Superior temporal gyrus (tissue), 1 donor: ENCODE measurements at regions not wholly inside any gene's neighbourhood (a gene's known extent, or its start where the extent isn't known, plus 50 kb on each side); places are given as distances from the start of the nearest gene placed in this dataset.

Experiments
- DNase-seq: peaks from one replicate; pipeline ENCODE4 v3.0.0-alpha.2; 2016; ENCODE audit errors: extremely low spot score

DNA sequence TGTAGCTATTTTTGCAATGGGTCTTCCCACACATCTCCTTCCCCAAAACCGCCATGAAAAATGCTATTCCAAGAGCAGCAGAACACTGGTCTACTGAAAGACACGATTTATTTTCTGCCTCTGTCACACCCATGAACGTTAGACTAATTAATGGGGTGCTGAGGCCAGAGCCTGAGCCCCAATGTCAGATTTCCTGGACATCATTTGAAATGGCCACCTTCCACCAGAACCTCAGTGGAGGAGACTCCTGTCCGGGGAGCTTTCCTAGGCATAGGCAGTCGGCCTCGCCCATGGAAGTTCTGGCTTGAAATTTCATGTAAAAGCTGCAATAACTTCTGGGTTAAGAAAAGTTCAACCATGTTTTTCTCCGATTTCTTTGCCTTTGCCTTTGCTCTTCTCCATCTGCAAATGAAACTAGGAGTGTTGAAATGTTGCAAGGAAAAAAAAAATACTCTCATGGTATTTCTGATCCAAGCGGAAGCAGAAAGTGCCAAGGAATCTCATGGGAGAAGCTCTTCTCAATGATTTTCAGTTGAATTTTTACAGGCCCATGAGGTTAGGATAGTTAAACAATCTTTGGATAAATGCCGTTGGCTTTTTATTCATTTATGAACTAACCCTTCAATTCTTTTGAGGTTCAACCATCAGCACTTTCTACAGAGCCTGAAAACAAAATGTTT, 570.8 kb upstream of the MGMT start:
- no peak for DNase-seq

DNA sequence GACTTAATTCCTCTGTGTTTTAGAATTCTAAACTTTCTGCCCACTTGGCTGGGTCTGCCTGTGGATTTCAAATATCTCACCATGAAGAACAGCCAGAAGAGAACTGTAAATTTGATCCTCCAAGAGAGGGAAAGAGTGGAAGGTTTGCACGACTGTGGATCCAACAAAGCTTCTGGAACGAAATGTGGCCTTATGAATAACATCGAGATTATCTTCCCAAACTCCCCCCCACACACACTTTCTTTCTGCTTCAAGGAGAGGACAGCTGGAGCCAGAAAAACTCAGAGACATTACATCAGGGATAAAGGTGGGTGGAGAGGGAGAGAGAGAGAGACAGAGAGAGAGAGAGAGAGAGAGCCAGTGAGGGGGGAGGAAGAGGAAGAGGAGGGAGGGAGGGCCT, 570.1 kb upstream of the MGMT start:
- DNase-seq: peak; percentile 44

DNA sequence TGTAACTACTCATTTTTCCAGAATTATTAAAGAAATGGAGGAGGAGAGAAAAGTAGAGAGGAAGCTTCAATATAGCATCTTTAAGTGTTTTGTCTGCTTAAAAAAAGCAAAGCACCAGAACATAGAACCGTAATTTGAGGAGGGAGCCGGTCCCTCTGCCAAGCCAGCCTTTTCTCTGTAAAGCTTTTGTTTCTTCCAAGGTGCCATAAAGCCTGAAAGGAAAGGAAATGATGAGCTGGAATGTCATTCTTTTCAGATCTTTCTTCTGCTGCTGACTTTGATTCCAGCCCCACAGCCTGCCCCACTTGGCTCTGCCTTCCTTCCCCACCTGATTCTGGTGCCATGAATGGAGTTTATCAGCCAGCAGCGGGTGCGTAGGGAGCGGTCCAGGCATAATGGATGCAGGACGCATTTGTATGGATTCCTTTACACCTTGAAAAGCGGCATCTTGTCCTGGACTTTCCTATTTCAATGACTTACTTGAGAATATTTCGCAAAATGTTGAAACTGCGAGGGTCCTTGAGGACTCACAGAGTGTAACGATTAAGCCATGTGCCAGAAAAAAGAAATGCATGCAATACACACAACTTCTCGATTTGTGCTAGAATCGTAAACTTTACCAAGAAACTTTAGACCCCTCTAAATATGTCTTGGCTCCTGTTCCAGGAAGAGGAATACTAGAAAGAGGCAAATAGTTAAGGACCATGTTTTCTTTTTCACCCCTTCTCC, 569.5 kb upstream of the MGMT start:
- peak; percentile 19 for DNase-seq

DNA sequence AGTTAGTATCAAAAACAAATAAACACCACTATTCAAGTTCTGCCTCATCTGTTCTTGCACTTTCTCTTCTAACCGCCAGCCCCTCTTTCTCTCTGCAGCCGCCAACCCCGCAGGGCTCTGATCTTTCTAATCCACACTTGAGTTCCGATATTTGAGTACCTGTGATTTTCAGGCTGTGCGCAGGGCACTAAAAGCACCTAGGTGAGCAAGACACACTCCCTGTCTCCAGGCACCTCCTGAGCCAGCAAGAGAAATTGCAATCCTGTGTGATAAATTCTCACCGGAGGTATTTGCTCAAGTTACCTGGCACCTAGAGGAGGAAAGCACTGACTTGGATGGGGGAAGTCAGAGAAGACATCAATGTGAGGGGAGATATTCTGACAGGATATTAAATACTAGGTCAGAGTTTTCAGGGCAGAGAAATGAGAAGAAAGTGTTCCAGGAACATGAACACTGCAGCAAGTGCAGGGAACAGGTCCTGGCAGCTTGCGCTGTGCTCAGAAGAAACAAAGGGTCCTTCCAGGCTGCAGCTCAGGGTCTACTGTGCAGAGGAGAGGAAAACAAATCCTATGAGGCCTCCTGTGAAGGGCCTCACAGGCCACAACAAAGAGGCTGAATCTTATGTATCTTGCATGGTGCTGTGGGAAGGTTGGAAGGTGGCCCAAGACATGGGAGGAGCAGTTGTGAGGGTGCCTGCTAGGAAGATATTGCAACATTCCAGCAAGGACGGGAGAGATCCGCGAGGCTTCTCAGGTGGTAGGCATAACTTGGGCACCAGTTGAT, 568.7 kb upstream of the MGMT start:
- DNase-seq: no peak

DNA sequence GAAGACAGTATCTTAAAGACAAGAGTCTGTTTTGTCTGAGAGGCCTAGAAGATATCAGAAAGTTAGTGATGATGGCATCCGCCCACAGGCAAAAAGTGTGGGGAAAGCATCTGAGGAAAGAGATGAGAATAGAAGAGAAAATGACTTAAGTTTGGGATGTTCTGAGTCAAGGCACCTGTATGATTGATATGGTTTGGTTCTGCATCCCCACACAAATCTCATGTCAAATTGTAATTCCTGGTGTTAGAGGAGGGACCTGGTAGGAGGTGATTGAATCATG, 568.2 kb upstream of the MGMT start:
- DNase-seq: peak; percentile 22

DNA sequence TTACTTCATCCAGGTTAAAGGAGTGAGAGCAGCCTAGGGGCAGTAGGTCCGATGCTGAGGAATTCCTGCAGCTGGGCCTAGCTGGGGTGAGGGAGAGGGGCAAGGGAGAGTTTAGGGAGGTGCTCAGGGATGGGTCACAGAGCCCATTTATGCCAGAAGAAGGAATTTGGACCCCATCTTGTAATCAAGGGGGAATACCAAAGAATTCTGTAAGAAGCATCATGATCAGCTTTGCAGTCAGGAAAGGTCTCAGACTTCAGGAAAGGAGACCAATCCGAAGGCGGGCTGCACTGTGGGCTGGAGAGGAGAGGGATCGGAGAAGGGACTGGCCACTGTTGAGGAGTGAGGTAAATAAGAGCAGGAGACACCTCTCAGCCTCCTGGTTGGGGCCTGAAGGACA, 566.6 kb upstream of the MGMT start:
- no peak for DNase-seq

DNA sequence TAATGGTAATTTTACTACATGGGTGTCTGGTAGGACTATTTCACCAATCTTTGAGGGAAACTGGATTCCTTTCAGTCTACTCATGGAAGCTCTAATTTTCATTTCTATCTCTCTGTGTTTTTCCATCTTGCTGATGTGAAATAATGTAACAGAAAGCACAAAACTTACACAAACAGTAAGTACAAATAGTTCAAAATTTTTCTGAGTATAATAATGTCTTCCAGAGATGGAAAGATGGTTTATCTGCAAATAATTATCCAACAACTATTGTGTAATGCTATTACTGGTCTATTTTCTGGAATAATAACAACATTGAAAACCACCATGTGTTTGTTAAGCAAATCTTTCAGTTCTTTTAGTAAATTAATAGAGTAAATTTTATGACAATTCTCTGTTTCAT, 565.8 kb upstream of the MGMT start:
- no peak for DNase-seq

DNA sequence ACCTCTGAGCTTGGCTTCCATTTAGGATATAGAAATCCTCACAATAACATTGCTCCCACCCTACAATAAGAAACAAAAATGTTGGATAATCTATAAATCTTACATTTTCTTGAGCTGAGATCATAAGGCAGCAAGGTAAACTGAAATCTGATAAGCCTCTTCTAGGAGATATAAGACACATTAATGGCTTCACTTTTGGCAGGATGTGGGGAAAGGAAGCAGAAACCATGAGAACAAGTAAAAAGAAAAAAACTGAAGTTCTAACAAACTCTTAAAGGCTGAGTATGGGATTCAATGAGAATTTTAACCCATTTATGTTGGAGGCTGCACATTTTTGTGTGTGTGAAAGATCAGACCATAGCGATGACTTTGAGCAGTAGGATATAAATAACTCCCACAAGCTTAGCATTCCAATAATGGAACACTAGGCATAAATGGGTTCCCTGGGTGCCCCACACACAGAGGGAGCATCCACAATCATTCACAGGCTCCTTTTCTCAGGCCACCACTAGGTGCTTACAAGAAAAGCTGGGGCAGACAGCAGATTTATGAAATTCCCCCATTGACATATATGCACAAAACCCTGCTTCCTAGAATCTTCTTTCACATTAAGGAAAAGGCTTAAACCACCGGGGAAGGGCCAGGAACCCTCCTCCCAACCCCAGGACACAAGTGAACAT, 564.9 kb upstream of the MGMT start:
- DNase-seq: no peak

DNA sequence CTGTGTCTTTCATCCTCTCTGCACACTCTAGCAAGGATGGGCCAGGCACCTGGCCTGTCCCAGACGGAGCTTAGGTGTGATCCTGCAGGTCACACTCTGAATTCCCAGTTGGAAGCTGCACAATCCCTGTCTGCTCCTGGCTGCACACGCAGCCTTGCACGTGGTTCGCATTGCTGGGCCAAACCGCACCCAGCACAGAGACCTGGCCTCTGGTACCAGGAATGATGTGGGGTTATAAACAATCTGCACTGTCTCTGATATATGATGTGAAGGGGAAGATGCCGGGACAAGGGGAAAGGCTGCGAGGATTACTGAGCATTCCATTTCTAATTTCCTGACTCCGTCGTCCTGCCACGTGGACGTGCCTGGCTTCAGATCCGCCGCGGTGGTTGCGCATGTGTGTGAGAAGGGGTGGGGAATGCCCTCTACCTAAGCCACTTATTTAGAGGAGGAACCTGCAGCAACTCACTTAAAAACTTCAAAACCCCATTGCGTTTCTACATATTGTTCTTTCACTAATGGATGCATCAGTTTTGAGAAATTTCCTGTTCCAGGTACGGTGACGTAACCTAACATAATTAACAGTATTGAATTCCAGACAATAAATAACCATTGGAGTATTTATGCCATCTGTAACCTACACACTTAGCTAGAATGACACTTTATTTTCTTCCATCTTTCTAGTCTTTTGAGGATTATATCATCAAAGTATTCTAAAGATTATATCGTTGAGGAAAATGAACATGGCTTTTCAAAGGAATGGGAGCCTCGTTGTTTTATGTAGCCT, 559.7 kb upstream of the MGMT start:
- no peak for DNase-seq

DNA sequence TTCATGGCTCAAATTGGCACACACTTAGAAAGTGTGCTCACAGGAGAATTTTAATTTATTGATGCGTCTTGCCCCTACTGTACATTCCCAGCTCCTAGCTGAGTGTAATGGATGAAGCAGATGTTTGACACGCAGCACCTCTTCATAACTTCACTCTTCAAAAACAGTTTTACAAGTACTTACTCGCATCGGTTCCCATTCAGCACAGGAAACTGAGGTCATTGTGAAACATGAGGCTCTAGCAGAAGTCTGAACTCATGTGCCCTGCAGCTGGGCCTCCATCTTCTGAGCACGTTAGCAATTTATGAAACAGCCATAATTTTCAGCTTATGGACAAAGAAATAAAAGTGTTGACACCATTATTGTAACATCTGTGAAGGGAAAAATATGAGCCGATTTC, 558.9 kb upstream of the MGMT start:
- no peak for DNase-seq

DNA sequence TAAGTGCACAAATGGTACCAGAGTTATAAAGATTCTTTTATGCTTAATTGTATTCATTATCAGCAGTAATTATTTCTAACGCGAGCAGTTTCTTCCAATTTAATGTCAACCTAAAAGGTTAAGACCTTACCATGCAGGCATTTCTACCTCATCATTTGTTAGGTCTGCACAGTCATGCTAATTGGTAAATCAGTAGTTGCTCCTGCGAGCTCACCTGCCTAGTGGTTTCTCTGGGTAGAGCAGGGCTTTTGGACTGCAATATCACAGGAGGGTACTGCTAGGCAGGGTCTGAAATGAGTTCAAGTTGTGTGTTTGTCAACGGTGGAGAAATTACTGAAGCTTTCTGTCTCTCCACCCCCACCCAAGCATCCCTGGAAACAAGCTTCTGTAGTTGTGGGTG, 558.5 kb upstream of the MGMT start:
- DNase-seq: no peak

DNA sequence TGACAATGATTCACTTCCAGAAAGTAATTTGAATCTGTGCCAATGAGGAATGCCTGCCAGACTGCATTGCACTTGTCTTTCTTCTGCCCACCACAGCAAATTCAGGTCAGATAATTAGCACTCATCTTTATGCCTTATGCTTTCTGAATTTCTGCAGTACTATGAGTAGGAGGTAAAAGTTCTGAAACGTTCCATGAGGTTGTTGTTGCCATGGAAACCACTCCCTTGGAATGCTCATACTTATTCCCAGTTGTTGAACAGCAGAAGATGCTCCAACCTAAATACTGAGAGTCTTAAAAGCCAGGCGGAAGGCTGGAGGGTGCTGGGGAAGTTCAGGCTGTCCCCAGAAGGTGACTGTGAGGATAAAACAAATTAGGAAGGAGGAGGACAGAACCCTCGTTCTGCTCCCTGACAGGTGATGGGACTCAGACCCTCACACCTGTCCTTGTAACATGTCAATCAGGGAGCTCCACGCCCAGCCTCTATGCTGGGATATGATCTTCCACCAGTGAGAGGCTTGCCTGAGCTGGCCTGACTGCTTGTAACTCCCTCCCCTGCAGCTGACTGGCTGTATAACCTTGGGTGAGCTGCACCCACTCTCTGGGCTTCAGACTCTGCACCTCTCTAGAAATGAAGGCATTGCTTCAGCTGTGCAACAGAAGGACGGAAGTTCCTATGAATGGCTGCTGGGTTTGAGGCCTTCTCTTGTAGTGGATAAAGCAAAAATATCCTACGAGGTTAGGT, 554.3 kb upstream of the MGMT start:
- peak; percentile 81 for DNase-seq

DNA sequence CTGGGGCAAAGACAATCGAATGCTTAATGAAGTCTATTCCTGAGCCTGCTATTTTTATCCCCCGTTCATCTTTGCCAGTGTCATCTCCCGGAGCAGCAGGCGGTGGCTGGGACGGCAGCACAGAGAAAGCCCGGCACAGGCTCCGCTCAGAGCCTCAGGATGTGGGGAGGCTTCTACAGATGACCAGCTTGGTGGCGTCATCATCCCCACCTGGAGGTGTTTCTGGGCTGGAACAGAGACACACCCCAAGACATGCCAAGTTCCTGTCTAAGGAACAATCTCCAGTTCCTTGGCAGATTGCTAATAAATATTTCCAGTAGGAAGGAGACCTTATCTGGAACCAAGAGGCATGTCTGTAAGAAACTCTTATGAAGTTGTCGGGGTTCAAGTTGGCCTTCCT, 552.4 kb upstream of the MGMT start:
- peak; percentile 15 for DNase-seq

DNA sequence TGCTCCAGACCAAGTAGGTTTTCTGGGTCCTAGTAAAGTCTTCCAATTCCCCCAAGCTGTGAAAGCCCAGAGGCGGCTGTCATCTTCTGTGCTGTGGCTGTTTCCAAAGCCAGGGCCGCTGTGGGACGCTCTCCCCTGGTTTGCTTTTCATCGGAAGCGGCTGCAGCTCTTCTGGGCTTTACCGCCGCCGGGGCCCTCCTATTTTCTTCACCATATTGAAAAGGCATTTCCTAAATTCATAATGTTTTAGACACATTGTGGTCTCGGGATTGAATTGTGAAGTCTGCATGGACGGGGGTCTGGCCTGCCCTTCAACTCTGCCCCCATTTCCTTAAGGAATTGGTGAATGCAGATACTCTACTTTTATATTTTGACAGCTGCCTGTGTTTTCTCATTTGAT, 551.4 kb upstream of the MGMT start:
- DNase-seq: no peak

DNA sequence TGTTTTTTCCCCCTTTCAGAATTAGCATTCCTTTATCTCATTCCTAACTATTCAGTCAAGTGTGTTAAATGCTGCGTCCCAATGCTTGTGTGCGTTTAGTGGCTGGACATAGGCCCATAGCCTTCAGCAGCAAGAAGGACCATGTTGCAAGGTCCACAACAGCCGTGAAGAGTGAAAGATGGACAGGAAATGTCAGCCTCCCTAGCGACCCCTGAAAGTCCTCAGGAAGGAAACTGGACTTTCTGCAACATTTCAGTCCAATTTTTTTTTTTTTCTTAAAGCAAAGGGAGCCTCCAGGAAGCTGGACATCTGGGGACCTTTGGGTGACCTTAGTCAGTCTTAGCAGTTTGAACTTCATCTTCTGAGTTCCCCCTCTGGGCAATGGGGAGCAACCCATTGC, 550.7 kb upstream of the MGMT start:
- DNase-seq: no peak

DNA sequence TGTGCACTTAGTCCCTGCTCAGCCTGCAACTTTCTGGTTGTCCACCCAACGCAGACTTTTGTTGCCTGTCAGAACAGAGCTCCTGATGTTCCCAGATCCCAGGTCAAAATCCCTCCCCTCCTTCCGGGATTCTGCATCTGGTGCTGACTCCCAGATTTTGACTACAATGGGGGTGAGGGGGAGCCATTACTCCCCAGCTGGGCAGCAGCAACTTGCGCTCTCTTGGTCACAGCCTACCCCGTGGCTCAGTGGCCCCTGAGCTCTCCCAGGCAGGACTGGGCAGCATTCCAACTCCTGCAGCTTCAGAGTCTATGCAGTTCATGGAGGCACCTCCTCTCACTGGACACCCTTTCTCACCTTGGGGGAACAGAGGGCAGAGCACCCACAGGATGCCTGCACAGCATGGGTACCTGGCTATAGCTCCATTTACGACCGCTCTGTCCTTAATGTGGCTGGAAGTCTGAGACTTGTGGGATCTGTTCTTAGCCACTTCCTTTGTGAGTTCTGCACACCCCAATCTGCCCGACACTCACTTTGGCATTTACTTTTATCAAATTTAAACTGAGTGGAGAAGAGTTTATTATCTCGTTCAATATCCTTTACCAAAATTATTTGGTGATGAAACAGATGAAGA, 545.5 kb upstream of the MGMT start:
- DNase-seq: no peak

DNA sequence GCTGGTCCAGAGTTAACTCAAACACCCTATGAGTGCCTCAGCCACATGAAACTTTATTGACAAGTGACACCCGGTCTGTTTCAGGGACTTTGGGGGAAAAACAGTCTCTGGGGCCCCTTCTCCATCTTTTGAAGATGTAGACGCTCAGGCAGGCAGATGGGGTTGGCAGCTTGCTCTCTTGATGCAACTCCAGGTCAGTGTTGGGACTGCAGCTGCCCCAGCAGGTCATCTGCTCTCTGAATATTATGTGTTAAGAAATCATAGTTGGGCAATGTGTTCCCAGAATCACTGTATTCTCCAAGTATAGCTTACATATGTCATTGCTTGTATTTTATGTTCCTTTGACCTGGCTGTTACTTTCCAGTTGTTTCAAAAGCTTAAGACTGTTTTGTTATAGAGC, 544.9 kb upstream of the MGMT start:
- DNase-seq: no peak

DNA sequence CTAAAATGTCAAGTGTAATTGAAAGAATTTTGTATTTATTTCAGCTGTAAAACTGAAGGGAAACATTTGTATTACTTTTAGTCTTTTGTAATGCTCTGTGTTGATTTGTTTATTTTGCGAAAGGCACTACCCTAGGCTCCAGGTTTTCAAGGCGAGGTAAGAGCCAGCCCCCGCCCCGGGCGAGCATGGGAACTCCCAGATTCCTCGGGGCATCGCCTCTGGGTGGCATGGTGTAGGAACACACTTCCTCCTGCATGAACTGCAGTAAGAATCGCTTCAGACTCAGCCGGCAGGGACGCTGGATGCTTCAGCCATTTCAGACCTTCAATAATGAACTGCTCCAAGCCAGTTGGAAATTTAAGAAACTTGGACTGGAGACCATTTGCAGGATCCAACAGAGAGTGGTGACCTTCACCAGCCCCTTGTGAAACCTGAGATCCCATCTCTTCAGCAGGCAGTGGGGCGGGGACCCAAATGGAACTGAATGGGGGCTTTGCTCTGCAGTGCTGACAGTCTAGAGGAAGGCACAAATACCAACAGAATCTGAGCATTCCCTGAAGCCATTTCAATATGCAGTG, 544.3 kb upstream of the MGMT start:
- DNase-seq: no peak

DNA sequence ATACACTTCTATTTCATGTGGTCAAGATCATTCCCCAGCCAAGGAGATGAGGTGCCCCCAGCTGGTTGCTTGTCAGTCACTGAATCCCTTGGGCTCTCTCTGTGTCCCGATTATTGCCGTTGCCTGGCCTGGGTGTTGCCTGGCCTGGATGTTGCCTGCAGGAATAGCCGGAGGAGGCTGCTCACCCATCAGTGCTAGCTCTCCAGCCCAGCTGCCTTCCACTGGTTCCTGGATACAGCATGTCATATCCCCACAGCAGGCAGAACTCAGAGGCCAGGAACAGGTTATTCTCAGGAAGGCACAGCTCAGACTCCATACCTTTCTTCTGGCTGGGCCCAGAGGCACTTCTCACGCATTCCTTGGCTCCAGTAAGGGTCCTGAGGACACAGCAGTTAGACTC, 542.1 kb upstream of the MGMT start:
- DNase-seq: no peak

DNA sequence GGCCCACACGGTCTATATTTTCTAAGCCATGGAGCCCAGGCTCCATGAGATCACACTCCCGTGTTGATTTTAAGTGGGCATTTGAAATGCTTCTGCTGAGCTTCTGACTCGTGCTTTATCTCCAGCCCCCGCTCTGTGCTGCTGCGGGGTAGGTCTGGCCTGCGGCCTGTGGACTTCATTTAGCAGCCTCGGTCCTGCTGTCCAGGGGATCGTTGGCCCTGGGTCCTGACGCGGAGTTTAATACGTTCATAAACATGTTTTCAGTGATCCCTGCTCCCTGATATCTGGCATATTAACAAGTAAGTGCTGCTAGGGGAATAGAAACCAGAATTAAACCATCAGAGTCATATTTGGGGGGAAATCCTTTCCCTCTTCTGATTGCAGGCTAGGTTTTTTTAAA, 540.3 kb upstream of the MGMT start:
- DNase-seq: no peak
